ENCODE measurements at regions not wholly inside any gene's neighbourhood (a gene's known extent, or its start where the extent isn't known, plus 50 kb on each side); places are given as distances from the start of the nearest gene placed in this dataset.

GRCh38 chr2:189341077-189341476 lies 100.2 kb upstream of the WDR75 start:
- no peaks in the 10 kb centered on the region for H4K20me1 ChIP-seq (replicated peaks; ENCODE audit: insufficient read depth)
- Mint-ChIP-seq H3K4me1 (no peaks in the 10 kb centered on the region), H3K36me3 (ENCODE audit: low read depth) (peaks cover 7% of the 10 kb centered on the region; the same call in 2 of the 3 replicates), H3K4me3 (no peak overlapping the region), H3K27me3 (ENCODE audit: insufficient read depth, low read depth, poor library complexity) (no peaks in the 10 kb centered on the region), H3K27ac (no peak overlapping the region), H3K9me3 (peaks cover 27% of the 10 kb centered on the region; the same call in 2 of the 3 replicates)
- no peaks in the 10 kb centered on the region for H3F3A ChIP-seq (replicated peaks; ENCODE audit: low read depth)
- H3K79me2 ChIP-seq (replicated peaks; ENCODE audit: insufficient read depth): no peaks in the 10 kb centered on the region
- TF ChIP-seq STAT1 (IDR thresholded peaks at IDR 0.05; ENCODE audit: unreplicated experiment) (no peak), EZH2phosphoT487 (IDR thresholded peaks at IDR 0.05; ENCODE audit: unreplicated experiment) (no peak), CTCF (conservative IDR thresholded peaks at IDR 0.05; ENCODE audit: low read depth in 2 of 2) (no peak), EZH2 (IDR thresholded peaks at IDR 0.05; ENCODE audit: low read depth, unreplicated experiment) (no peak), CREB1 (CRISPR knock-in tag; IDR thresholded peaks at IDR 0.05; ENCODE audit: low read depth) (no peak), ETS1 (IDR thresholded peaks at IDR 0.05) (no peak)
- H3K36me3 ChIP-seq (ENCODE audit: insufficient read depth): 0 out of 2 replicates have a peak, but pooled peaks cover 4% of the 10 kb centered on the region
- no peak overlapping the region for H2AFZ ChIP-seq
- ATAC-seq (no peak), DNase-seq (ENCODE audit: low spot score) (no peak)
- H3K4me3 ChIP-seq: no peak overlapping the region
- no peaks in the 10 kb centered on the region for H3K27me3 ChIP-seq (ENCODE audit: insufficient read depth)
- H3K9me2 ChIP-seq (ENCODE audit: insufficient read depth): no peaks in the 10 kb centered on the region
- no peak overlapping the region for H3K4me2 ChIP-seq
- no peaks in the 10 kb centered on the region for H3K4me1 ChIP-seq (ENCODE audit: insufficient read depth)
- H3K27ac ChIP-seq (ENCODE audit: low read depth): no peak overlapping the region

- no peak overlapping the region for H3K27ac ChIP-seq (ENCODE audit: low read depth)
- no peaks in the 10 kb centered on the region for H4K20me1 ChIP-seq (replicated peaks; ENCODE audit: insufficient read depth)
- Mint-ChIP-seq H3K4me3 (no peak overlapping the region), H3K36me3 (ENCODE audit: low read depth) (peaks cover 12% of the 10 kb centered on the region; the same call in 2 of the 3 replicates), H3K9me3 (peaks cover 28% of the 10 kb centered on the region; the same call in 2 of the 3 replicates), H3K27ac (no peak overlapping the region), H3K27me3 (ENCODE audit: insufficient read depth, low read depth, poor library complexity) (no peaks in the 10 kb centered on the region), H3K4me1 (no peaks in the 10 kb centered on the region; the same call in 2 of the 3 replicates)
- H3K36me3 ChIP-seq (ENCODE audit: insufficient read depth): 0 out of 2 replicates have a peak, but pooled peaks cover 4% of the 10 kb centered on the region
- H3K9me2 ChIP-seq (ENCODE audit: insufficient read depth): no peaks in the 10 kb centered on the region
- H3K4me3 ChIP-seq: no peak overlapping the region
- H2AFZ ChIP-seq: no peak overlapping the region
- H3K79me2 ChIP-seq (replicated peaks; ENCODE audit: insufficient read depth): no peaks in the 10 kb centered on the region
- H3K4me1 ChIP-seq (ENCODE audit: insufficient read depth): no peaks in the 10 kb centered on the region
- H3K27me3 ChIP-seq (ENCODE audit: insufficient read depth): no peaks in the 10 kb centered on the region
- ATAC-seq (no peak), DNase-seq (ENCODE audit: low spot score) (no peak)
- no peaks in the 10 kb centered on the region for H3F3A ChIP-seq (replicated peaks; ENCODE audit: low read depth)
- H3K4me2 ChIP-seq: no peak overlapping the region
- TF ChIP-seq ZNF114 (CRISPR knock-in tag; IDR thresholded peaks at IDR 0.05) (no peak), POLR2AphosphoS5 (IDR thresholded peaks at IDR 0.05; ENCODE audit: low read depth) (no peak), CREB1 (CRISPR knock-in tag; IDR thresholded peaks at IDR 0.05; ENCODE audit: low read depth) (no peak), ETS1 (IDR thresholded peaks at IDR 0.05) (no peak), ZNF462 (CRISPR knock-in tag; IDR thresholded peaks at IDR 0.05) (no peak)
Observed at GRCh38 chr2:189344043-189344442, 97.2 kb upstream of the WDR75 start.

All from GM23338 (cell line).